Ovary (tissue), 7 donors: ENCODE measurements at regions not wholly inside any gene's neighbourhood (a gene's known extent, or its start where the extent isn't known, plus 50 kb on each side); places are given as distances from the start of the nearest gene placed in this dataset.

Experiments used
- DNase-seq, 5 donors: peaks; one replicate each; pipeline ENCODE4 v3.0.0-alpha.2; 2019 to 2020
- H3K27ac ChIP-seq, 2 donors: fragments of 200-600 bp; one replicate each; pipeline versions ENCODE4 v1.5.1 to v1.8.0; 2019 to 2022
- H3K27me3 ChIP-seq: fragments of 200-600 bp; one replicate; pipeline ENCODE4 v1.8.0; 2022
- H3K36me3 ChIP-seq: fragments of 200-600 bp; sonication (generic); one replicate; pipeline ENCODE4 v1.5.1; 2019
- H3K4me1 ChIP-seq: one replicate; pipeline ENCODE4 v1.8.1; 2013; ENCODE audit warnings: mild to moderate bottlenecking, moderate library complexity; ENCODE audit not compliant: insufficient read depth
- H3K4me3 ChIP-seq: fragments of 200-600 bp; sonication (generic); one replicate; pipeline ENCODE4 v1.5.1; 2017
- H3K9me3 ChIP-seq, 2 donors: fragments of 200-600 bp in 1 of 2; sonication (generic) in 1 of 2; one replicate each; pipeline versions ENCODE4 v1.5.1 to v1.8.1; 2013 to 2019; ENCODE audit warnings: mild to moderate bottlenecking in 1 of 2, moderate library complexity in 1 of 2
- EP300 ChIP-seq: sonication (generic); formaldehyde crosslinking; IDR thresholded peaks from one replicate; pipeline ENCODE4 v1.6.1; 2017; ENCODE audit warnings: antibody characterized with exemption
- POLR2A ChIP-seq: fragments of 450-650 bp; IDR thresholded peaks from one replicate; pipeline ENCODE4 v1.6.1; 2017; ENCODE audit warnings: antibody characterized with exemption, mild to moderate bottlenecking, moderate library complexity
- WGBS, 3 donors: extraction: QIAGEN DNeasy Blood & Tissue Kit in 1 of 3; methylation state at CpG; one replicate each; pipeline versions ENCODE4 v1.1.5 to v1.1.7; 2013 to 2017; 5-methylcytosine and 5-hydroxymethylcytosine counted together
- intact Hi-C, 4 donors: fragments of 100-400 bp; cut with DNase I; formaldehyde crosslinking; loops; one replicate each; pipeline versions ENCODE4 v1.11.0 to v1.15.1; 2022 to 2023
- TF ChIP-seq, protein P1 (sequence below), 3 donors: fragments of 450-650 bp in 2 of 3; fragments of 200-600 bp in 1 of 3; IDR thresholded peaks; one replicate each; pipeline versions ENCODE4 v1.5.1 to v1.8.0; 2016 to 2022; ENCODE audit warnings: antibody characterized with exemption in 3 of 3, mild to moderate bottlenecking in 1 of 3
- donor health status: DM: no; HTN: no; CAD: no; lungs with moderate emphysema.
- donor health status: DM: no; HTN: no; CAD: no.
- donor health status: Bipolar disorder and iron deficiency.
- donor health status: DM: no; HTN: no; CAD: no.
- donor health status: DM: yes; HTN: yes; CAD: no.

DNA sequence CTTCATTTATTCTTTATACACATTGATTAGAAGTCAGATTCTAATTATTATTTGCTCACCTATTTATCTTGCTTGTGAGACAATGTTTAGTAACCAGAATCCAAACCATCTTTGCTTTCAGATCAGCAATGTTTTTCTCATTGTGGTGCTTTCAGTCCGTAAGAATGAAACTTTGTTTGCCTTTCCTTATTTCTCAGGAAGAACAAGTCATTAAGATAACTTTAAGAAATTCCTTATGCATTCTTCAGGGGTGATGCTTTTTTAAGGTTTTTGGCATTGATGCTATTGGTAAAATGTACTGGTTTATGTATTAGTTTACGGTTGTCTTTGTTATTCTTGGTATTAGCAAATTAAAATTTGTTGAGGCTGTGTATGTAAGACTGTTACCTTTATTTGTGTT is 120.8 kb upstream of the POU1F1 start:
- WGBS, 3 donors = 43 to 56% (median 51%) methylated on average over 2 of the region's 2 CpGs
- Histone ChIP-seq H3K27me3 (no peaks in the 10 kb centered on the region), H3K9me3 (no peaks in the 10 kb centered on the region), H3K4me3 (no peak overlapping the region), H3K36me3 (no peaks in the 10 kb centered on the region), H3K4me1 (no peaks in the 10 kb centered on the region), H3K27ac (no peak overlapping the region)
- DNase-seq = no peak
- TF ChIP-seq, protein P1, sequence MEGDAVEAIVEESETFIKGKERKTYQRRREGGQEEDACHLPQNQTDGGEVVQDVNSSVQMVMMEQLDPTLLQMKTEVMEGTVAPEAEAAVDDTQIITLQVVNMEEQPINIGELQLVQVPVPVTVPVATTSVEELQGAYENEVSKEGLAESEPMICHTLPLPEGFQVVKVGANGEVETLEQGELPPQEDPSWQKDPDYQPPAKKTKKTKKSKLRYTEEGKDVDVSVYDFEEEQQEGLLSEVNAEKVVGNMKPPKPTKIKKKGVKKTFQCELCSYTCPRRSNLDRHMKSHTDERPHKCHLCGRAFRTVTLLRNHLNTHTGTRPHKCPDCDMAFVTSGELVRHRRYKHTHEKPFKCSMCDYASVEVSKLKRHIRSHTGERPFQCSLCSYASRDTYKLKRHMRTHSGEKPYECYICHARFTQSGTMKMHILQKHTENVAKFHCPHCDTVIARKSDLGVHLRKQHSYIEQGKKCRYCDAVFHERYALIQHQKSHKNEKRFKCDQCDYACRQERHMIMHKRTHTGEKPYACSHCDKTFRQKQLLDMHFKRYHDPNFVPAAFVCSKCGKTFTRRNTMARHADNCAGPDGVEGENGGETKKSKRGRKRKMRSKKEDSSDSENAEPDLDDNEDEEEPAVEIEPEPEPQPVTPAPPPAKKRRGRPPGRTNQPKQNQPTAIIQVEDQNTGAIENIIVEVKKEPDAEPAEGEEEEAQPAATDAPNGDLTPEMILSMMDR (IDR thresholded peaks at IDR 0.05) = no peak
- TF ChIP-seq POLR2A (no peak), EP300 (no peak)
- intact Hi-C loops = no loop called here

DNA sequence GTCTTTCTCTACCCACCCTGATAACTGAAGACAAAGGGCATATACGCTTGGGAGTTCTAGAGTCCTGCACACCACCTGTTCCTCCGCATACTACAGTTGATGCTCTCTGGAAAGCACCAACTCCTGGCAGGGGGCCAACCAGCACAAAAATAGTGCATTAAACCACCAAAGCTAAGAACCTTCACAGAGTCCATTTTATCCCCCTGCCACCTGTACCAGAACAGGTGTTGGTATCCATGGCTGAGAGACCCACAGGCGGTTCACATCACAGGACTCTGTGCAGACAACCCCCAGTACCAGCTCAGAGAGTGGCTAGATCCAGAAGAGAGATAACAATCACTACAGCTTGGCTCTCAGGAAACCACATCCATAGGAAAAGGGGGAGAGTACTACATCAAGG is 114.4 kb upstream of the POU1F1 start:
- TF ChIP-seq POLR2A (no peak), EP300 (no peak)
- TF ChIP-seq, protein P1 (IDR thresholded peaks at IDR 0.05) = no peak
- H3K27ac ChIP-seq = no peak overlapping the region
- H3K4me3 ChIP-seq = no peak overlapping the region
- H3K27me3 ChIP-seq = no peaks in the 10 kb centered on the region
- DNase-seq = no peak
- no peaks in the 10 kb centered on the region for H3K4me1 ChIP-seq
- no peaks in the 10 kb centered on the region for H3K9me3 ChIP-seq
- H3K36me3 ChIP-seq = no peaks in the 10 kb centered on the region
- intact Hi-C loops = no loop called here
- WGBS, 3 donors = 81 to 92% (median 85%) methylated on average over 3 of the region's 3 CpGs

DNA sequence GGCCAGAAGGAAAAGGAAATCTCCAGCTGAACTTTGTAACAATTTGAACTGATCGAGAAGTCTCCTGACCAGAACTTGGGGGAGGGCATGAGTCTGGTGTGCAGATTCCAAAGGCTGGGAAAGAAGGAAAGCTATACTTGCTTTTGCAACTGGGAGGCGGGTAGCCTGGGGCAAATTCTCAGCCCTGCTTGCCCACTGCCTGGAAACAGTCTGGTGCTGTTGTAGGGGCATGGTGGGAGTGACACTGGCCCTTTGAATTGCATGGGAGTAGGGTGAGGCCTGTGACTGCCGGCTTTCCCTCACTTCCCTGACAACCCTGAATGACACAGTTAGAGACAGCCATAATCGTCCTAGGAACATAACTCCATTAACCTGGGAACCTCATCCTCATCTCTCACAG is 114.0 kb upstream of the POU1F1 start:
- H3K4me3 ChIP-seq = no peak overlapping the region
- WGBS, 3 donors = 53 to 62% (median 59%) methylated on average over 4 of the region's 4 CpGs
- no peaks in the 10 kb centered on the region for H3K36me3 ChIP-seq
- H3K9me3 ChIP-seq = no peaks in the 10 kb centered on the region
- H3K4me1 ChIP-seq = no peaks in the 10 kb centered on the region
- no peak overlapping the region for H3K27ac ChIP-seq
- intact Hi-C loops = no loop called here
- H3K27me3 ChIP-seq = no peaks in the 10 kb centered on the region
- no peak for DNase-seq
- TF ChIP-seq, protein P1 (IDR thresholded peaks at IDR 0.05) = no peak

DNA sequence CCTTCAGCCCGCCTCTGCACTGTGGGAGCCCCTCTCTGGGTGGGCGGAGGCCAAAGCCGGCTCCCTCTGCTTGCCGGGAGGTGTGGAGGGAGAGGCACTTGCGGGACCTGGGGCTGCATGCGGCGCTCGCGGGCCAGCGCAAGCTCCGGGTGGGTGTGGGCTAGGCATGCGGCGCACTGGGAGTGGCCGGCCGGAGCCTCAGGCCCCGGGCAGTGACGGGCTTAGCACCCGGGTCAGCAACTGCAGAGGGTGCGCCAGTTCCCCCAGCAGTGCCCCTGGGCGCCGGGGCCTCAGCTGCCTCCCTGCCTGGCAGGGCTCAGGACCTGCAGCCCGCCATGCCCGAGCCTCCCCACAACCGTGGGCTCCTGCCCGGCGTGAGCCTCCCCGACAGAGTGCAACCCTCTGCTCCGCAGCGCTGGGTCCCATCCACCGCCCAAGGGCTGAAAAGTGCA is 98.9 kb upstream of the POU1F1 start:
- no peaks in the 10 kb centered on the region for H3K36me3 ChIP-seq
- 96 to 97% (median 97%) methylated on average over 29 to 30 of the region's 30 CpGs for WGBS, 3 donors
- no peaks in the 10 kb centered on the region for H3K9me3 ChIP-seq
- H3K27me3 ChIP-seq = no peaks in the 10 kb centered on the region
- no peak for DNase-seq
- TF ChIP-seq EP300 (no peak), POLR2A (no peak)
- TF ChIP-seq, protein P1 (IDR thresholded peaks at IDR 0.05) = no peak
- intact Hi-C loops = no loop called here
- no peaks in the 10 kb centered on the region for H3K4me1 ChIP-seq
- no peak overlapping the region for H3K4me3 ChIP-seq
- H3K27ac ChIP-seq = no peak overlapping the region

DNA sequence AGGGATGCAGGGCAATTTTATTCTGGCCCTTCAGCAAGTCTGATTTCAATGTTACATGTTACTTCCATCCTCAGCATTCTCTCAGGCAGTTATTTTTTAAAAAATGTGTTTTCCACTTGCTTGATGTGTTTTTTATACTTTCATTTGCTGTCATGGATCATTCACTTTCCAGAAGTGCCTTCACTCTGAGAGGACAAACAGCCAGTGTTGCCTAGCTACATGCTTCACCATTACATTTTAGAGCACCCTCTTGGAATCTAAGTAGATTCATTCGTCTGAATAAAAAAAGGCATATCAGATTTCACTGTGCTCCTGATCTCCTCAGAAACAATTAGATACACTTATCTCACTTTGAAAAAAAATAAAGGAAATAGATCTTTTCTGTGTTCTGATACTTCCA is 93.6 kb upstream of the POU1F1 start:
- H3K36me3 ChIP-seq = no peaks in the 10 kb centered on the region
- DNase-seq = no peak
- 20 to 33% (median 22%) methylated on average over 1 of the region's 1 CpG for WGBS, 3 donors
- H3K9me3 ChIP-seq = no peaks in the 10 kb centered on the region
- no peaks in the 10 kb centered on the region for H3K4me1 ChIP-seq
- TF ChIP-seq POLR2A (no peak), EP300 (no peak)
- TF ChIP-seq, protein P1 (IDR thresholded peaks at IDR 0.05) = no peak
- H3K27me3 ChIP-seq = no peaks in the 10 kb centered on the region
- intact Hi-C loops = no loop called here
- no peak overlapping the region for H3K4me3 ChIP-seq
- H3K27ac ChIP-seq = no peak overlapping the region
